ENCODE measurements at regions not wholly inside any gene's neighbourhood (a gene's known extent, or its start where the extent isn't known, plus 50 kb on each side); places are given as distances from the start of the nearest gene placed in this dataset.

GRCh38 chr12:126483145-126484068 lies 1418.2 kb downstream of the AACS start:
- Histone ChIP-seq H3K27ac (no peak overlapping the region), H3K27me3 (ENCODE audit: insufficient read depth, low read depth, severe bottlenecking) (peaks cover 13% of the 10 kb centered on the region), H3K36me3 (no peaks in the 10 kb centered on the region), H3K9me3 (ENCODE audit: severe bottlenecking) (no peaks in the 10 kb centered on the region), H3K4me3 (ENCODE audit: low read depth, low read length) (no peak overlapping the region)
- no peak for TF ChIP-seq CTCF (IDR thresholded peaks at IDR 0.05; ENCODE audit: low read depth, low read length)
- DNase-seq, result no peak

DNA sequence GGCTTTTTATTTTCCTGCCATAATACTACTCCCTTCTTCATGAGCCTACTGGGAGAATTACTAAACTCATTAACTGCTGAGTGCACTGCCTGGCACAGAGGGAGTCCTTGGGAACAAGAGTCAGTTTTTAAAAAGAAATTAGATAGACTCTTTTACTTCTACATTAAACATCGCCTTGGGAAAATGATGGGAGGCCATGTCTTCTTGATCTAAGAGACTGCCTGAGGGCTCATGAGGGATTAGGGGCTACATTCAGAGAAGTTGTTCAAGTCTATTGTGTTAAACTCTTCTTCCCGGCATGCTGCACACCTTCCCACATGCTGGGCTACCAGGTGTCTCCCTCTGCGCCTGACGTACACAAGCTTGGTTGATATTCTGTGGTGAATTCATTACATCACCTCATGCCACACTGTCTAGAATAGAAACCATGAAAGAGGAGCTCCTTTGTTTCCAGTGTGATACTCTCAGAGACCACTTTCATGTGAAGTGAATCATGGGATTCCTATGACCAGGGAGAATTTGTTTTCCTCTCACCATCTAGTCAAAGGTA lies 1422.3 kb downstream of the AACS start:
- no peak for DNase-seq
- no peak for TF ChIP-seq CTCF (IDR thresholded peaks at IDR 0.05; ENCODE audit: low read depth, low read length)
- Histone ChIP-seq H3K9me3 (ENCODE audit: severe bottlenecking) (no peaks in the 10 kb centered on the region), H3K27me3 (ENCODE audit: insufficient read depth, low read depth, severe bottlenecking) (peaks cover 16% of the 10 kb centered on the region), H3K4me3 (ENCODE audit: low read depth, low read length) (no peak overlapping the region), H3K27ac (no peak overlapping the region), H3K36me3 (no peaks in the 10 kb centered on the region)

DNA sequence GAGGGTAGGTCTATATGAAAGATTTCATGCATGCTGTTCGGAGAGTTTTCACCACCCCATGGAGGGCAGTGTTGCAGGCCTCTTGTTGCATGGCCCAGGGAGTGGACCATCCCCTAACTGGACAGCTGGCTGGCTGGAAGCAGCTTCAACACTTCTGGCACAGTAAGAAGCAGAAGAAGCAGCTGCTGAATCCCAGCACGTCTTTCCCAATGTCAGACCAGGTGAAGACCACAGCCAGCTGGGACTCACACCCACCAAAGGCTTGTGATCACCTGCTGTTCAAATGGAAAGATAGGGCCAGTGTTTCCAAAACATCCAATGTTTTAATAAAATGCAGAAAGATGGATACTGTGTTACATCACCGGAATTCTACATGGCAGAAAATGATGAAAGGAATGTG lies 1423.6 kb downstream of the AACS start:
- Histone ChIP-seq H3K9me3 (ENCODE audit: severe bottlenecking) (no peaks in the 10 kb centered on the region), H3K27ac (no peak overlapping the region), H3K36me3 (no peaks in the 10 kb centered on the region), H3K4me3 (ENCODE audit: low read depth, low read length) (no peak overlapping the region), H3K27me3 (ENCODE audit: insufficient read depth, low read depth, severe bottlenecking) (peaks cover 26% of the 10 kb centered on the region)
- DNase-seq, result no peak
- no peak for TF ChIP-seq CTCF (IDR thresholded peaks at IDR 0.05; ENCODE audit: low read depth, low read length)

DNA sequence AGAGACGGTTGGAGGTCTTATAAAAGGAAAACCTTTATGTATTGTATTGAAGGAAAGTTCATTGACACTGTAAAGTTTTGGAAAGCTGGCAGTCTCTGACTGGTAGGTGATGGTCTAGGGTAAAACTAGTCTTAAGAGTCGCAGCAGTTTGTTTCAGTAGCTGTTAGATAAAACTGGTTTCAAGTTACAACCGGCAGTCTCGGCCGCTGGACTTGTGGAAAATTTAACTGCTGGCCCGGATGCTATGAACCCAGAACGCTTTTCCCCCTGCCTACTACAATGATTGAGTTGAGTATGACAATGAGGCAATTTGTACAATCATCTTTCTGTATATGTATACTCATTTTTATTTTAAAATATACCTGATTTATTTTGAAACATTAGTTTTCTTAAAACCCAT lies 1426.9 kb downstream of the AACS start:
- no peaks in the 10 kb centered on the region for H3K36me3 ChIP-seq
- H3K4me3 ChIP-seq (ENCODE audit: low read depth, low read length), result no peak overlapping the region
- DNase-seq, result no peak
- H3K27me3 ChIP-seq (ENCODE audit: insufficient read depth, low read depth, severe bottlenecking), result peaks cover 25% of the 10 kb centered on the region
- no peak overlapping the region for H3K27ac ChIP-seq
- TF ChIP-seq CTCF (IDR thresholded peaks at IDR 0.05; ENCODE audit: low read depth, low read length), result no peak
- no peaks in the 10 kb centered on the region for H3K9me3 ChIP-seq (ENCODE audit: severe bottlenecking)

- DNase-seq, result no peak
- Histone ChIP-seq H3K36me3 (no peaks in the 10 kb centered on the region), H3K9me3 (ENCODE audit: severe bottlenecking) (no peaks in the 10 kb centered on the region), H3K27ac (no peak overlapping the region), H3K4me3 (ENCODE audit: low read depth, low read length) (no peak overlapping the region), H3K27me3 (ENCODE audit: insufficient read depth, low read depth, severe bottlenecking) (peaks cover 30% of the 10 kb centered on the region)
- TF ChIP-seq CTCF (IDR thresholded peaks at IDR 0.05; ENCODE audit: low read depth, low read length), result no peak
Observed at GRCh38 chr12:126493366-126494108, 1428.3 kb downstream of the AACS start.
